HUES48 (cell line): ENCODE measurements at regions not wholly inside any gene's neighbourhood (a gene's known extent, or its start where the extent isn't known, plus 50 kb on each side); places are given as distances from the start of the nearest gene placed in this dataset.

Experiments used
- H3K27ac ChIP-seq: one replicate; pipeline ENCODE4 v1.7.0; 2013; ENCODE audit warnings: low read depth, low read length, inconsistent platforms
- H3K27me3 ChIP-seq: 2 replicates; pipeline ENCODE4 v1.6.1; 2013; ENCODE audit warnings: mild to moderate bottlenecking, low read length; ENCODE audit not compliant: control insufficient read depth, insufficient read depth
- H3K36me3 ChIP-seq: 2 replicates; pipeline ENCODE4 v1.6.1; 2013; ENCODE audit warnings: low read length; ENCODE audit not compliant: control insufficient read depth, insufficient read depth
- H3K4me1 ChIP-seq: 2 replicates; pipeline ENCODE4 v1.6.1; 2013; ENCODE audit warnings: mild to moderate bottlenecking, low read length; ENCODE audit not compliant: control insufficient read depth, insufficient read depth
- H3K4me3 ChIP-seq: 2 replicates; pipeline ENCODE4 v1.5.1; 2013; ENCODE audit warnings: mild to moderate bottlenecking, low read depth, low read length
- H3K9ac ChIP-seq: 2 replicates; pipeline ENCODE4 v1.6.1; 2013; ENCODE audit warnings: mild to moderate bottlenecking, low read depth, low read length, moderate library complexity
- H3K9me3 ChIP-seq: 2 replicates; pipeline ENCODE4 v1.6.1; 2013; ENCODE audit warnings: low read length; ENCODE audit not compliant: control insufficient read depth, insufficient read depth

DNA sequence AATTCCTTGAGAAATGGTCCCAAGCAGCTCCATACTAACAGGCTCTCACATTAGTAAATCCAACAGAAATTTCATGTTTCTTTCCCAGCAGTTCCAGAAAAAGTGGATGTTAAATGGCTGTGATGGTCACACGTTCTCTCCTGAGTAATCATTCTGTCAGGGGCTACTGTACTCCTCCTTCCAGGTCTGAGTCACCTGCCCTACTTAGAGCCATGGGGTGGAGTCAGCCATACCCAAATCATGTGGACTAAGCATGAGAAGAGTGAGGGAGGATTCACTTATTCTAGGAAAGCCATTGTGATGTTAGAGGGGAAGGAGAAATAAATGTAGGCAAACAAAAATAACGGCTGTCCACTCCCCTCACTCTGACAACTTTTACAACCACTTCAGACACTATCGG is 547.2 kb downstream of the CSNK1G3 start:
- Histone ChIP-seq H3K27me3 (no peaks in the 10 kb centered on the region), H3K9me3 (no peaks in the 10 kb centered on the region), H3K36me3 (no peaks in the 10 kb centered on the region), H3K4me1 (no peaks in the 10 kb centered on the region), H3K4me3 (no peak overlapping the region), H3K27ac (no peak overlapping the region), H3K9ac (no peak overlapping the region)

DNA sequence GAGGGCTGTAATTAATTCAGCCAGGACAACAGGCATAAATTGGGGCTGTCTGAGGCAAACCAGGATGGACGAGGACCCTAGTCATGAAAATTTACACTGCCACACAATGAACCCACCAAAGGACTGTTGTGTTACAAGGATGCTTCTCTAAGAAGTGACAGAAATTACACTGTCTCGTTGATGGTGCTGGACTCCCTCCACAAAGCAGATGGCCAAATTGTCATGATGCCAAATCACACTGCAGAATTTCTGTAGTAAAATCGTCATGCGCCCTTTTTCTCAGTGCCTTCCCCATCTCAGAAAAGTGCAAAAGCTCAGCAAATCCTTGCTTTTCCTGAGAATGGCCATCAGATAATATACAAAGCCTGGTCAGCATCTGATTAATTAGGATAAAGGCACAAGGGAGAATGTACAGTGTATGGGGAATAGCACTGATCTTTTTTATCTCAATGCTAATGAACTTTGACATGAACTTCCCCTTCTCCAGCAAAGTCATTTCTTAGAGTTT is 545.8 kb downstream of the CSNK1G3 start:
- no peaks in the 10 kb centered on the region for H3K36me3 ChIP-seq
- H3K4me3 ChIP-seq = no peak overlapping the region
- H3K27me3 ChIP-seq = no peaks in the 10 kb centered on the region
- no peaks in the 10 kb centered on the region for H3K4me1 ChIP-seq
- H3K9me3 ChIP-seq = no peaks in the 10 kb centered on the region
- H3K9ac ChIP-seq = no peak overlapping the region
- H3K27ac ChIP-seq = no peak overlapping the region

DNA sequence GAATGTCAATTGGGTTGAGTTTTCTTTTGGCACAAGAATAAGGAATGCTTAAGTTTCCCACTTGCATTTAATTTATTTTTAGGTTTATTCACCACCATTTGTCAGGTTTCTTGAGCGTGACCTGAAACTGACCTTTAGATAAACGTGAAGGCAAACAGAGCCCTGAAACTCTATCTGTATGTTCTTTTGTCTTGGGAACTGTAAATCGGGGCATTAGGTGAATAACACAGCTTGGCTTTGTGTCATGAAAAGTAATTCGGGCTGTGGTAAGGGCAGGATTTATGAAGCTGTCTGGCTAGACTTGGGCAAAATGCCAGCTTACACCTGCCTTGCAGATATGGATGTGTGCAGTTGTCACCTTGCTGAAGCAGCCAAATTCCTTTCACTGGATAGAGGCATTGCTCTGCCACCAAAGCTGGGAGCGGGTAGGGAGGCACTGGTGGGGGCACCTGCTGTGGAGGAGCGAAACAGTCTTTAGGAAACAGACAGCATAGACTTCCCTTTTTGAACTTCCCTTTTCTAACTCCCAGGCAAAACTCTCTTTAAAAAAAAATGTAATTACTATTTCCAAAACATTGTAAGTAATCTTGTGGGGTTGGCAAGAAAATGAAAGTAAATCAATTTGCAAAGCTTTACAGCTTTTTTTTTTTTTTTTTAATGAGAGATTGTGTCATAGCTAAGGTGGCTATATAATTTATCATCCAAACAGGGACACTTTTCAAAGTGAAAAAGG is 545.2 kb downstream of the CSNK1G3 start:
- Histone ChIP-seq H3K27ac (no peak overlapping the region), H3K4me3 (no peak overlapping the region), H3K36me3 (no peaks in the 10 kb centered on the region), H3K4me1 (no peaks in the 10 kb centered on the region), H3K9ac (no peak overlapping the region), H3K9me3 (no peaks in the 10 kb centered on the region), H3K27me3 (no peaks in the 10 kb centered on the region)

DNA sequence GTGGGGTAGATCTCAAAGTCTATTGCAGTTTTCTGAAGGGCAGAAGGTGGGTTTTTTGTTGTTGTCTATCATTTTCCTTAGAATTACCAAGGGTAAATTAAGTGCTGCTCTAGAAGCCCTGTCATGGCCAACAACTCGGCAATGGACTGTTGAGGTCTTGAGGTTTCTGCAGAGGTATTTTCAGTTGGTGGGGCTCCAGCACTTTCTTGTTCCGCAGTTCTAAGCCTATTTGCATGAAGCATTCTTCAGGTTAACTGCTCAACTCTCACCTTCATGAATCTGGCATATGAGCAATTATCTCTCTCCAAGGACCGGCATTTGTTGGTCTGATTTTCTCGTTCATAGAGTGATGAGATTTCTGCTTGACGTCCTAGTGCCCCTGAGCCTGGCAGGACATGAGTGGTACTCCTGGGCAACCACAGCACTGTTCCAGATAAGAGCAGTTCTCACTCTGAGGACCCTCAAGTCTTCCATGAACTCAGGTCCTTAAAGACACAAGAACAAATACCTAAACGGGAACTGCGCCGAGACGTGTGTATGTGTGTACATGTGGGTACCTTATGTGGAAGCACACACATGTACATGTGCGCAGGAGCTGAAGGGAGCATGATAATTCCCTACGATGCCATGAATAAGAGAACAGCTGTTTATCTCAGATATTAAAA is 544.5 kb downstream of the CSNK1G3 start:
- no peaks in the 10 kb centered on the region for H3K36me3 ChIP-seq
- H3K4me1 ChIP-seq = no peaks in the 10 kb centered on the region
- no peaks in the 10 kb centered on the region for H3K27me3 ChIP-seq
- H3K9ac ChIP-seq = no peak overlapping the region
- no peak overlapping the region for H3K27ac ChIP-seq
- H3K9me3 ChIP-seq = no peaks in the 10 kb centered on the region
- H3K4me3 ChIP-seq = no peak overlapping the region

DNA sequence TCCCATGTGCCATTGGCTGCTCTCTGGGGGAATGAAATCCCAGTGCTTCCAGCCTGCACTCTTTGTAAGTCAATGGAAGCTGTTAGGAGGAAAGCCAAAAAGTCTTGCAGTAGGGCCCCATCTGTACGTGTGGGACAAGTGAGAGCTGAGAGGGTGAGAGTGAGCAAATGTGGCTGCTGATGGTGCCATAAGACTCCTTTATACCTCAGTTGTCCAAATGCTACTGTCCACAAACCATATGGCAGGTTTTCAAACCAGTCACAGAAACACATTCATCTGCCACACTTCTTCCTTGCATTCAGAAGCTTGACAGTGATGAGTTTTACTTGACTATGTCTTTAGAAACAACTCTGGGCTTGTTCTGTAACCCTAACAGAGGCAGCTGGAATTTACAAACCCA is 543.8 kb downstream of the CSNK1G3 start:
- H3K9ac ChIP-seq = no peak overlapping the region
- H3K4me3 ChIP-seq = no peak overlapping the region
- no peaks in the 10 kb centered on the region for H3K27me3 ChIP-seq
- H3K27ac ChIP-seq = no peak overlapping the region
- H3K36me3 ChIP-seq = no peaks in the 10 kb centered on the region
- no peaks in the 10 kb centered on the region for H3K9me3 ChIP-seq
- H3K4me1 ChIP-seq = no peaks in the 10 kb centered on the region

DNA sequence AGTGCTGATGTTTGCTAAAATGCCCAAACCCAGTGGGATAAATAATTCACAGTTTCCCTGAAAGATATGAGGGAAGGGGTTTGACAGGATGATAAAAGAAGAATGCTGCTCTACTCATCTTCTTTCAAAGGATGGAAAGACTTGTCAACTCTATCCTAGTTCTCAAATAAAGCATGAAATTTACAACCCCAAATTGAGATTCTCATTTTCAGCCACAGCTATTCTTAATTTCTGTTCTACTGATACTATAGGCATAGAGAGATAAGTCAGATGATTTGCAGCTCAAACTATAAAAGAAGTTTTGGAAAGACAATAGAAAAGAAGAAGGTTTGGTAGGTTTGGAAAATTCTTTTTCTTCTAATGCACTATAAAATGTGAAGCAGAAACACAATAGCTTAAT is 542.6 kb downstream of the CSNK1G3 start:
- H3K4me3 ChIP-seq = no peak overlapping the region
- H3K36me3 ChIP-seq = no peaks in the 10 kb centered on the region
- no peaks in the 10 kb centered on the region for H3K27me3 ChIP-seq
- no peak overlapping the region for H3K9ac ChIP-seq
- H3K27ac ChIP-seq = no peak overlapping the region
- H3K4me1 ChIP-seq = no peaks in the 10 kb centered on the region
- H3K9me3 ChIP-seq = no peaks in the 10 kb centered on the region

DNA sequence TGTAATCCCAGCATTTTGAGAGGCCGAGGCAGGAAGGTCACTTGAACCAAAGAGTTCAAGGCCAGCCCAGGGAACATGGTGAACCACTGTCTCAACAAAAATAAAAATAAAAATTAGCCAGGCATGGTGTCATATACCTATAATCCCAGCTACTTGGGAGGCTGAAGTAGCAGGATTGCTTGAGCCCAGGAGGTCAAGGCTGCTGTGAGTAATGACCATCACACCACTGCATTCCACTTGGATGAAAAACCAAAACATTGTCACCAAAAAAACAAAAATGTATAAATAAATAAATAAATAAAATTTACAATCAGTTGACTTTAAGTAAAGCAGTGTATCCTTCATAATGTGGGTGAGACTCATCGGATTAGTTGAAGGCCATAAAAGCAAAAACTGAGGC is 541.4 kb downstream of the CSNK1G3 start:
- H3K36me3 ChIP-seq = no peaks in the 10 kb centered on the region
- no peak overlapping the region for H3K27ac ChIP-seq
- no peak overlapping the region for H3K4me3 ChIP-seq
- no peaks in the 10 kb centered on the region for H3K9me3 ChIP-seq
- H3K9ac ChIP-seq = no peak overlapping the region
- H3K27me3 ChIP-seq = no peaks in the 10 kb centered on the region
- H3K4me1 ChIP-seq = no peaks in the 10 kb centered on the region

DNA sequence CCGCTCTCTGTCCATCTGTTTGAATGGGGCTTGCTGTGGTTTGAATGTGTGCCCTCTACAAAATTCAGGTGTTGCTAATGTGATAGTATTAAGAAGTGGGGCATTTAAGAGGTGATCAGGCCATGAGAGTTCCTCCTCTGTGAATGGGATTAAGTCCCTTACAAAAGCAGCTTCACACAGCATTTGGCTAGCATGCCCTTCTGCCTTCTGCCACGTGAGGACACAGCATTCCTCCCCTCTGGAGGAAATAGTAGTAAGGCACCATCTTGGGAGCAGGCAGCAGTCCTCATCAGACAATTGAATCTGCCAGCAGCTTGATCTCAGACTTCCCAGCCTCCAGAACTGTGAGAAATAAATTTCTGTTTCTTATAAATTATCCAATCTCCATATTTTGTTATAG is 540.2 kb downstream of the CSNK1G3 start:
- Histone ChIP-seq H3K27me3 (no peaks in the 10 kb centered on the region), H3K27ac (no peak overlapping the region), H3K4me3 (no peak overlapping the region), H3K36me3 (no peaks in the 10 kb centered on the region), H3K4me1 (no peaks in the 10 kb centered on the region), H3K9ac (no peak overlapping the region), H3K9me3 (no peaks in the 10 kb centered on the region)

DNA sequence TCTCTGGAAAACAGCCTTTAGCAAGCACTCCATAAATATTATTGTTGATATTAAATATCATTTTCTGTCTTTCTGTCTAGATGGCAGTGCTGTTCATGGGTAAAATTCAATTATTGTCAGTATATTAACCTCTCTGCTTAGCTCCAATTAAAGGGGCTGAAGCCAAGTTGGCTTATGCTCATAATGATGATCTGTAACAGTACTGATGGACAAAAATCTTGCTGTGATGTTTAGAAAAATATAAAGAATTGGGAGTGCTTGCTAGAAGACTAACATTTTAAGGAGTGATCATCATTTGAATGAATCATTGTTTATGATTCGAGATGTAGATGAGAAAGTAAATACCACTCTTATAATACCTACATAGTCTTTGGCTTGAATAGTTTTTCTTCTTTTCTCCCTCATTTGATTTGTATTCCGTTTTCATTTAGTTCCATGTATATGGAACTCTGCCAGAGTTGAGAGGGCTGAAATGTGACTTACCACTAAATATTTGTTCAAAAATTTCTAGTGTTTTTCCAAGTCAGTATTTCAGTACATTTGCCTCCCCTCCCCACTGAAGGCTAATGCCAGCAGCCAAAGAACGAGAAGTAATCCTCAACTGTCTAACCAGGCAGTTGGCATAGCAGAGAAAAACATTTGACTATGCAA is 538.3 kb downstream of the CSNK1G3 start:
- Histone ChIP-seq H3K9me3 (no peaks in the 10 kb centered on the region), H3K27ac (no peak overlapping the region), H3K27me3 (no peaks in the 10 kb centered on the region), H3K4me1 (no peaks in the 10 kb centered on the region), H3K36me3 (no peaks in the 10 kb centered on the region), H3K4me3 (no peak overlapping the region), H3K9ac (no peak overlapping the region)

DNA sequence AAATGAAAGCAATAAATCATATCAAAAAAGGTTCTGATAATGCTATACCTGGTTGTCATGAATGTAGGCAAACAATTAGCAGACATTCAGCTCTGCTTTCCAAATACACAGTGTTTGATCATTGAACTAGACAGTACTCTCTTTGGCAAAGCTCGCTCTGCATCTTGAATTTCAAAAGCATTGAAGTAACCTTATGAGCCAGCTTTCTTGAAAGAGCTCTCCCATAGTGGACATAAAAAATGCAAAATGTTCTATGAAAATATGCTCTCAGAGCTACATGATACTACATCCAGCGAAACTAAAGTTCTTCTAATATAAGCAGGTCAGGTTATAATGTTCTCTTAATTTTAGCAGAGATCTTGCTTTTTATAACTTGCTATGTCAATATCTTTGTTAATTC is 533.4 kb downstream of the CSNK1G3 start:
- Histone ChIP-seq H3K27me3 (no peaks in the 10 kb centered on the region), H3K36me3 (no peaks in the 10 kb centered on the region), H3K9me3 (peaks cover 11% of the 10 kb centered on the region), H3K9ac (no peak overlapping the region), H3K27ac (no peak overlapping the region), H3K4me1 (no peaks in the 10 kb centered on the region), H3K4me3 (no peak overlapping the region)

DNA sequence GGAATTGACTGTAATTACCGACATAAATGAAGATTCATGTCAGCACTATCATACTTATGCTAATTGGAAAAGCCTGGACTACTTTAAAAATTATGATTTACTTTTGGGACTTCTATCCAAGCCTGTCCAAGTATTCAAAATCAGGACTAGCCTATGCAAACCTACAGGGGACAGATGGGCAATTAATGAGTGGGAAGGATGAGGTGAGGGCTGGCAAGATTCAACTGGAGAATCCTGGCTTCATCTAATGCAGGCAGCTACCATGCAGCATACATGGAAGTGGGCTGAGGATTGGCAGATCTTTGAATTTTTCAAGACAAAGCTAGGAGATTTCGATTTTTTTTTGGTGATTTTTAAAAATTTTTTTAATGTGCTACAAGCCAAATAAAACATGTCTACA is 532.6 kb downstream of the CSNK1G3 start:
- no peak overlapping the region for H3K4me3 ChIP-seq
- H3K27me3 ChIP-seq = no peaks in the 10 kb centered on the region
- no peak overlapping the region for H3K27ac ChIP-seq
- no peaks in the 10 kb centered on the region for H3K4me1 ChIP-seq
- no peak overlapping the region for H3K9ac ChIP-seq
- H3K9me3 ChIP-seq = peaks cover 11% of the 10 kb centered on the region
- no peaks in the 10 kb centered on the region for H3K36me3 ChIP-seq
